ENCODE measurements at regions not wholly inside any gene's neighbourhood (a gene's known extent, or its start where the extent isn't known, plus 50 kb on each side); places are given as distances from the start of the nearest gene placed in this dataset.
A peak's percentile ranks its signal among the peaks of the same experiment; 100 is the strongest.

DNA sequence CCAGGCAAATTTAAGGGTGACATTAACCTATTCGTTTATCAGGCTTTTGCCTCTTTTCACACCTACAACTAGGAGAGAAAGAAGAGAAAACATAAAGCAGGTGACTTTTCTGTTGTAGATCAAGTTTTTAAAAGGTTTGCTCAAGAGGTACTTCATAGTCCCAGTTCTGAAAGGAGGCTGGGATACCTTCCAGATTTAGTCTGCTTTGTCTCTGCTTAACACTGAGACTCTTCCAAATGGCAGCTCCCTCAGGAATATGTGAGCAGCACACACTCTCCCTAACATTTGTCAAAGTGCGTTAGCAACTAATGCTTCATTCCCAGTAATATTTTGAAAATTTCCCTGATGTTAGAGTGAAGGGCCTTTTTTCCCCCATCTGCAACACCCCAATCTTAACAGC, 133.7 kb upstream of the RASSF8 start:
- DNase-seq = peak in 1 of 56 donors; percentile 25

DNA sequence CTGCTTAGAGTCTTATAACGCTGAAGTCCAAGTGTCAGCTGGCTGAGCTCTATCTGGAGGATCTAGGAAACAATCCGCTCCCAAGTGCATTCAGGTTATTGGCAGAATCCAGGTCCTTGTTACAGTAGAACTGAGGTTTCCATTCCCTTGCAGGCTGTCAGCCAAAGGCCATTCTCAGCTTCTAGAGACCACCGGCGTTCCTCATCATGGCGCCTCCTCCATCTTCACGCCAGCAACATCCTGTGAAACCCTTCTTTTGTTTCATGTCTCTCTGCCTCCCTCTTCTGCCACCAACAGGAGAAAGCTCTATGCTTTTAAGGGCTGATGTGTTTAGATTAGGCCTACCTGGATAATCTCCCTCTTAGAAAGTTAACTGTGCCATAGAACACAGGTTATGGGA, 133.0 kb upstream of the RASSF8 start:
- no peak for DNase-seq

DNA sequence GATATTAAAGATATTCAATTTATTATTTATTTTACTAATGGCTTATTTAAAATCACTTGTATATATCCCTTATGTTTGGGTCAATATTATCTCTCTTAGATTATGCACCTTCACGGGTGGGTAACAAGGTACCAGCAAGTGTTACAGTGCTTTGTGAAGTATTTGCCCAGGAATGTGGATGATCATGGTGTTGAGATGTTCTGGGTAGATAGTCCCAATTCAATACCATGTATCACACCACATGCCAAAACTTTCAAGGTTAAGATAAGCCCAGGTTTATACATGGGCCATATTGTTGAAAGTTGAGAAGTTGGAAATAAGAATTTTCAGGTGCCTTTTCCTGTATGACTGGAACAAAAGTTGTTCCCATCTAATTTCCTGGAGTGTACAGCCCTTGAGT, 131.3 kb upstream of the RASSF8 start:
- DNase-seq = no peak

DNA sequence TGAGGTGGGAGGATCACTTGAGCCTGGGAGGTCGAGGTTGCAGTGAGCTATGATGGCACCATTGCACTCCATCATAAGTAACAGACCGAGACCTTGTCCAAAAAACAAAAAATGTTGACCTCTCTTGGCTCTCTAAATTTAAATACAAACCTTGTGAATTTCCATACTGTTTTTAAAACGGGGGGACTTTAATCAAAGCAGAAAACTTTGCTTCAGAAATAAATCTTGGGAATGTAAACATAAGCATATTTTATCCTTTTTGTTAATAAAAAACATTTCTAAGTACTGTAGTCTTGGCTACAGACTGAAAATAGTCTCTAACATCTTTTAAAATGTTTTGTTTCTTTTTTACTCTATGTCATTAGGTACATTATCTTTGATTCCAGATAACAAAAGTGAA, 130.7 kb upstream of the RASSF8 start:
- no peak for DNase-seq

- DNase-seq = no peak
These were observed 130.3 kb upstream of the RASSF8 start for GRCh38 chr12:25828188-25828587.

GRCh38 chr12:25829192-25829591, 129.3 kb upstream of the RASSF8 start:
- no peak for DNase-seq

- DNase-seq = no peak
These were observed 128.0 kb upstream of the RASSF8 start for GRCh38 chr12:25830456-25830855.

GRCh38 chr12:25833657-25834056, 124.8 kb upstream of the RASSF8 start:
- DNase-seq = no peak

DNA sequence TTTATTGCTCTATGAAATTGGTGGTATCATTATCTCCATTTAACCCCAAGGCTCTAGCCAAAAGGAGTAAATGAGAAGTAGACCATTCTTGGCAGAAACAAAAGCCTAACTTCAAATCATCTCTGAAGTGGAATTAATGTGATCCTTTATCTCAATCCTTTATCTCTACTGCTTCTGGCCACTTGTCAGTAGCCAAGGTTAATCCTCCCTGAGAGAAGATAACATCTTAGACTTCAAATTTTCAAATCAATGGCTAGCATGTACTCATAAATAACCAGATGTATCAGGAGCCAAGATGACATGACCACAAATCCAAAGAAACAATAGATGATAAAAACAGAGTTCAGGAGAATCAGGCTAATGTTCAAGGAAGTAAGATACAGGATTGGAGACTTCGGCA, 123.1 kb upstream of the RASSF8 start:
- no peak for DNase-seq

GRCh38 chr12:25838007-25838406, 120.5 kb upstream of the RASSF8 start:
- DNase-seq = no peak

GRCh38 chr12:25839470-25839869, 119.0 kb upstream of the RASSF8 start:
- DNase-seq = no peak

DNA sequence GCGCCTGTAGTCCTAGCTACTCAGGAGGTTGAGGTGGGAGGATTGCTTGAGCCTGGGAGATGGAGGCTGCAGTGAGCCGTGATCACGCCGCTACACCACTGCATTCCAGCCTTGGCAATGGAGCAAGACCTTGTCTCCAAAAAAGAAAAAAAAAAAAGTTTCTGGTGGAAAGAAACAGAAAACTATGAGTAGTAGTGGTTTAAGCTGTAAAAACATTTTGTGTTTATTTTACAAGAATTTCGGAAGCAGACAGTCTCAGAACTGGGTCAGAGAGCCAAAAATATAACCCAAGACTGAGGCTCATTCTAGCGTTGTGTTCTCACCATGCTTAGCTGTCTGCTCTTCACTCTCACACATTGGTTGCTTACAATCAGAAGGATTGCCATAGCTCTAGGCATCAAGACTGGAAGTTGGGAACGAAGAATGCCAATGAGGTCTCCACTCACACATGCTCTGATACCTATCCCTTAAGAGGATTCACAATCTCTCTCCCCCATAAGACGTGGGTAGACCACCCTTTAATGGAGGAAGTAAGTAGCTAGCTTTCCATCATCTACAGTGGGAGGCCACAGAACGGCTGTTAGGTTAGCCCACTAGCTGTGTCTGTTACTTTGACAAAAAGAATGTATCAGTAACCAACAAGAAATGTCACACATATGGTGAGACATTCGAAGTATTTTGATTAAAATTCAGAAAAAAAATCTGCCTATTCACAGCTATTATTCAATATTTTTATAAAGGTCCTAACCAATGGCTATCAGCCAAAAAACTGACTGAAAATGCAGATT, 117.6 kb upstream of the RASSF8 start:
- DNase-seq = no peak

GRCh38 chr12:25842254-25842653, 116.2 kb upstream of the RASSF8 start:
- no peak for DNase-seq

GRCh38 chr12:25843976-25844375, 114.5 kb upstream of the RASSF8 start:
- DNase-seq = no peak

- DNase-seq = no peak
These were observed 113.1 kb upstream of the RASSF8 start for GRCh38 chr12:25845415-25845814.

DNA sequence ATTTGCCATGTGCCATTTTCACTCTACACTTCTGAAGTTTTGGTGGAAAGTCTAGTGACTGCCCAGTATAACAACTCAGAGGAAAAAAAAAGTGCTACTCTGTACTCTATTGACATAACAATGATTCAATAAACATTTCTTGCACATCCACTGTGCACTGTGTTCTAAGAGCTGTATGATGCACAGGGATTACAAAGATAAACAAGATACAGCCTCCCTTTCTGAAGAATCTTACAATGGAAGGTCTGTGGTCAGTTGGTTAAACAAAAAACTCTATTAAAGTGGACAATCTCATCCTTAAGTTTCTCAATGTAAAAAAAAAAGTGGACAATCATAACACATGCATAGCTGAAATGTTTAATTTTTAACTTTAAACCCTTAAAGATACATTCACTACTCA, 105.7 kb upstream of the RASSF8 start:
- no peak for DNase-seq

DNA sequence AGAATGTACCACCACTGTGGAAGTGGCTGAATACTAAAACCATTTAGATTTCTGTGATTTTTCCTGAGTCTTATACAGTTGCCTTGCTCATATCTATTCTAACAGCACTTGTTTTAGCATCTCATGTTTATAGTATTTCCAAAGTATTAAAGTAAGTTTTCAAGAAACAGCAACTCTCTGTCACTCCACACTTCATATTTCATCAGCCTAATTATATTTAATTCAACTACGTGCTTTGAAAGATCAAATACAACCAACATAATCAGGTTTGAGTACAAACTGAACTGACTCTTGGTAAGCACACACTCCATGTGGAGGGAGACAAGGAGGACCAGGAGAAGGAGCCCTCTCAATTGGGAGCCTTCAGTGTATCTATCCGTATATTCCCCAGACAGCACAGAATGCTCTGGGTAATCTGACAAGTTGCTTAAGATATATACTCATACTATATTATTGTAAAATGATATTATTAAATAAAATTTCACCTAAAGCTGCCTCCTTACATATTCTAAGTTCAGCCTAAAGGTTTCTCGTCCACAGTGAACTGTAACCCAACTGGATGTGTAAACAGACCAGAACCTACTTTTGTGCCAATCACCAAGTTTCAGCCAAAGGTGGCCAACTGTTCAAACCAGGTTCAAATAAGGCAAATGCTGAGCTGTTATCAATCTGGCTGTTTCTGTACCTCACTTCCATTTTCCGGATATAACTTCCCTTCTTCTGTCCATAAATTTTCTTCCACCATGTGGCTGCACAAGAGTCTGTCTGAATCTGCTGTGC, 105.0 kb upstream of the RASSF8 start:
- DNase-seq = no peak

DNA sequence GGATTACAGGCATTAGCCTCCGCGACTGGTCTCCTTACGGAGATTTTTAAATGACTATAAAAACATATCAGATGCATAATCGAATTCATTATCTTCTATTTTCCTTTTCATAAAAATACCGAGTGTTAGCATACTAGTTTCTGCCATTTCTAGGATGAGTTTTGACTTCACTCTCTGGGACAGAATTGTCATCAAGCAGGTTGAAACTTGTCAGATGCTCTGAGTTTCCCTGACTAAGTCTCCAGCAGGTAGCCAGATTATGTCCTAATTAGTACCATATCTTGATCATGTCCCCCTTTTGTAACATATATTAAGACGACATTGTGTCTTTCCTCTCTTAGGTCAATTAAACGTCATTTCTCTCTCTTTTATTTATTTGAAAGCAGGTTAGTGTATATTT, 103.5 kb upstream of the RASSF8 start:
- DNase-seq = no peak

GRCh38 chr12:25855716-25856115, 102.8 kb upstream of the RASSF8 start:
- no peak for DNase-seq

DNA sequence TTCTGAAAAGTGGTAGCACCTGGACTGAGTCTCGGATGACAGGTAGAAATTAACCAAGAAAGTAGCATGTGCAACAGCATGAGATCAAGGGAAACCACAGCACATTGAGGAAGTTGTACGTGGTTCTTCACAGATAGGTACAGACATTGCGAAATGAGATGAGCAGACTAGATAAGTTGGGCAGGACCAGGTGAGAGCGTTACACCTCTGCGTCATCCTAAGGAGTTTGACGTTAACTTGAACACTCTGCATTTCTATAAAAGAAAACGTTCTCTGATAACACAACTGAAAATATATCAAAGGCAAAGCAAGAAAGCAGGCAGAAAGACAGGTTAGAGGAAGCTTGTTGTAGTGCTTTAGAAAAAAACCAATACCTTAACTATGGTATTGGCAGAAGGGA, 98.5 kb upstream of the RASSF8 start:
- DNase-seq = no peak

- DNase-seq = no peak
These were observed 97.3 kb upstream of the RASSF8 start for GRCh38 chr12:25861226-25861625.

DNA sequence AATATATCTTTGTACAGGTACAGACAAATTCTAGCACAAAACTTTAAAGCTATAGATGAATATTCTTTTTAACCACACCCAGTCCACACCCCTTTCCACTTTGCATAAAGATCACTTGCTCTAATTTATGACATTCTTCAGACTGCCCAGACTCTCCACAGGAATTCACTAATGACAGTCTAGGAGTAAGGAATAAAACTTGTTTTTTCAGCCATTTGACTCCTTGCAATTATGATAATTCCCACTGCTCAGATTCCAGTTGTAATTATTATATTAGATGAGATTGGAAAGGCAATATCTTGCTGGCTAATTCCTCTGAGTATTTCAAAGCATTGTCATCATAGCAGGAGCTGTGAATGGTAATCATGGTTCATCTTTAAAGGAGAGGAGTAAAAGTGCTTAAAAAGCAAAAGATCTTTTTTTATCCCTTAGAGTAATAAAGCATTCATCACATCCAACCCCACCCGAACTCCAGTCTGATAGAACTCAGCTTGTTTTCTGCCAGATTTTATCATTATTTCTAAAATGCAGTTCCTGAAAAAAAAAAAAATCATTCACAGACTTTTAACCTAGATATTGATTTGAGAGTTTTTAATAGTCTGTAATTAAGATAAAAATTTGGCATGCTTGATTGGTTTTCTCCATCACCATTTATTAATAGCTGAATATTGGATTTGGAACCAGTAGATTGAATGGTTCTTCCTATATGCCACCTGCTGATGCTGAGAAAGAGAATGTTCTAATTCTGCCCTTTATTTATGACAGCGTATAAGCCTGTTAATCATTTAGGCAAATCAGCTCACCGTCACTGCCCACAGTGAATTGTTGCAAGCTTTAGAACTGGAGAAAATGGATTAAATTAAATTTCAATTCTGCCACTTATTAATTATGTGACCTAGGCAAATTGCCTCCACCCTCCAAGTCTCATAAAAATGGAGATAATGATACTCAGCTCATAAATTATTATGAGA, 93.9 kb upstream of the RASSF8 start:
- DNase-seq = no peak

Measured in nucleus accumbens (tissue), 56 donors.